Amygdala (tissue), 56 donors: ENCODE measurements at regions not wholly inside any gene's neighbourhood (a gene's known extent, or its start where the extent isn't known, plus 50 kb on each side); places are given as distances from the start of the nearest gene placed in this dataset.
"Not testable (repeated sequence)": the region's sequence is repeated elsewhere in the genome, so short reads cannot be mapped to it uniquely, and the experiment has no call there.

Experiments
- DNase-seq, 56 donors: peaks; one replicate each; lab custom pipeline; 2025; lab: John Stamatoyannopoulos, UW

DNA sequence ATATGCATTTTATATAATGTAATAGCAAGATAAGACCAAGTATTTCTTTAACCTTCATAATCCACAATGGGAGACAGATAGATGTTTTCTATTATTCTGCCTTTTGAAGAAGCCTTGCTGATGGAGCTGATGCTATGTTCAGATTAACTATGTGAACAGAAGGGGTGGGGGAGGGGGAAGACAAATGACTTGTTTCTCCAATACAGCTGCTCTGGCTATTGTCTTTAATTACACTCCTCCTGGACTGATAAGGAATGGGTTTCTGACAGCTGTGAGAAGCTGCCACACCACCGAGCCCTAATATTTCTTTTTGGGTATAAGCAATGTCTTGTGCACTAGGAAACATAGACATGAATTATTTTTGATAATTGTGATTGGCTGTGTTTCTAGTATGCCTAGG, 62.0 kb downstream of the CAVIN4 start:
- no peak for DNase-seq

- no peak for DNase-seq
Measured at GRCh38 chr9:100640447-100641050, 62.7 kb downstream of the CAVIN4 start.

- DNase-seq: no peak
Measured at GRCh38 chr9:100641166-100641565, 63.3 kb downstream of the CAVIN4 start.

DNA sequence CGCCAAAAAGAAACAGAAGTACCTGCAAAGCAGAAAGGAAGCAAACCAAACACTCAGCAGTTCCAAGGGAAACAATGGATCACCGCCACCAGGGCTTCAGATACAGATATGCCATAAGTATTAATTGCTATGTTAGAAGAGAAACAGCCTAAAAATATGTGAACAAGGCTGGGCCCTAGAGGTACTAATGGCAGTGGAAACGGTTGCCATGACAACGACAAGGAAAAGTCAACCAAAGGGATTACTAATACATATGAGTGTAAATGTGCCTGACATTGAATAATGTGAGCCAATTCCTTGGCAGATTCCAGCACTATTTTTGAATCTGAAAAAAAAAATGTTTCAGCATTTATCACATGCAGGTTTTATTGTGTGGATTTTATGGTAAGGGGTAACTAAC, 75.0 kb downstream of the CAVIN4 start:
- DNase-seq: peak in 3 of 56 donors; percentile 4 to 12 (median 5)

DNA sequence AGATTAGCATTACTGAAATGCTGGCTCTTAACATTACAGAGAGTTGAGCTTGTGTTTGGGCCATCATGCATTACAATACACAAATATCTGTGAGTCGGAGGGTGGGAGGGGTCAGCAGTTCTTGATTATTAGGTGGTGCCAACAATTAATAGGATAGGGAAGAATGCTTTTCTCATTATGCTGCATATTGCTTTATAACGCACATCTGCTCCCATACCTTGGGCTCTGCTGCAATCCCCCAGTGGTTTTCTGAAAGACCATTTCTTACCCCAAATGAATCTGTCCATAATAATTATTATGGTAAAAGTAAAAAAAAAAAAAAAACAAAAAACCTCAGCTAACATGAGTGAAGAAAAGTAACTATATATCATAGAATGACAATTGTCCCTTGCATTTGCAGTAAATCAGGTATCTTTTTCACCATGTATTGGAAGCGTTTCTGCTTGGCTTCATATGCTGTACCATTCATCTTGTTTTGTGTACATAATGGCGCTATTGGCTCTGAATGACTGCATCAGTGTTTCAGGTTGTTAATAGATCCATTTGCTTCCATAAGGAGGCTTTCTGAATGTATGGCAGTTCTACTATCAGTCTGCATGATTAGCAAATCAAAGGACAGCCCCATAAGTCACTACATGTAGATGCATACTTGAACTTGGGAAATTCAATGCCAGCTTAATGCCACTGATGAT, 75.9 kb downstream of the CAVIN4 start:
- no peak for DNase-seq

- DNase-seq: not testable (repeated sequence)
Measured at GRCh38 chr9:100656851-100657250, 79.0 kb downstream of the CAVIN4 start.

- DNase-seq: no peak
Measured at GRCh38 chr9:100661668-100662067, 83.8 kb downstream of the CAVIN4 start.

- no peak for DNase-seq
Measured at GRCh38 chr9:100662122-100662521, 84.2 kb downstream of the CAVIN4 start.

DNA sequence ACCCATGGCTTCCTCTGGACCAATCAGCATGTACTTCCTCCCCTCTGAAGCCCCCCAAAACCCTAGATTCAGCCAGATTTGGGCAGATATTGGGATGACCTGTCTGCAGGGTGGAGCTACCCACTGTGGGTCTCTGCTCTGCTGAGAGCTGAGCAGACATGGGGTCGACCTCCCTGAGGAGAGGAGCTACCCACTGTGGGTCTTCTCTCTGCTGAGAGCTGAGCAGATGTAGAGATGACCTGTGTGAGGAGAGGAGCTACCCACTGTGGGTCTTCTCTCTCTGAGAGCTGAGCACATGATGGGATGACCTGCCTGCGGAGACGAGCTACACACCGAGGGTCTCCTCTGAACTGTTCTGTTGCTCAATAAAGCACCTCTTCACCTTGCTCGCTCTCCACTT, 89.6 kb downstream of the CAVIN4 start:
- no peak for DNase-seq

GRCh38 chr9:100668024-100668423, 90.1 kb downstream of the CAVIN4 start:
- DNase-seq: no peak

DNA sequence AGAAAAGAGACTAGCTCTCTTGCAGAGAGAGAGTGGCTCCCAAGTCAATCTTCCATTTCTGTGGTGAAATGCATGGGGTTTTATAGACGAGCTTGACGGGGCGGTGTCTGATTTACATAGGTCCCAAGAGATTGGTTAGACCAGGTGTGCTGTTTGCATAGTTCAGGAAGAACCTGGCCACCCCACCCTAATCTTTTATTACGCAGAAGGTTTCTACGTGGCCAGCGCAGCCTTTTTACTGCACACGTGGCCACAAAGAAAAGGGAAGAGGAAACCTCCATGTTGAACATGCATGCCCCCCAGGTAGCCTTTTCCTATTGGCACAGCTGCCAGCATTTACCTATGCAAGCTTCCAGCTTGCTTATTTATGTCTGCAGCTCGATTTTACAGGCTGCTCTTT, 92.1 kb downstream of the CAVIN4 start:
- no peak for DNase-seq

GRCh38 chr9:100670719-100671118, 92.8 kb downstream of the CAVIN4 start:
- no peak for DNase-seq

DNA sequence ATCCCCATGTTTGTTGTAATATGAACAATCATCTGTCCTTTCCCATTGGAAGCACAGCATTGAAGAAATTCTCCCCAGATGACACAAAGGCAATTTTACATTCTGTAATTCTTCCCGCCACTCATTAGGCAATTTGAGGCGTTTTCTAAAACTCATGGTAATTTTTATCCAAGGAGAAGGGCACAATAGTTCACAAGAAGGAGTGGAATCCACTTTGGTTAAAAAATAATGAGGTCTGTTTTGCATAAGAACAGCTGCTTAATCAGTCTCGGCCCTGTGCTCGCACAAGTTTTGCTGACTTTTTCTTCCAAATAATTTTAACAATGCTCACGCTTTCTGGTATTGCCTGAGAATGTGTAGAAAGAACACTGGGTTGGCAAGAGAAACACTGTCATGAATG, 94.0 kb downstream of the CAVIN4 start:
- DNase-seq: no peak

DNA sequence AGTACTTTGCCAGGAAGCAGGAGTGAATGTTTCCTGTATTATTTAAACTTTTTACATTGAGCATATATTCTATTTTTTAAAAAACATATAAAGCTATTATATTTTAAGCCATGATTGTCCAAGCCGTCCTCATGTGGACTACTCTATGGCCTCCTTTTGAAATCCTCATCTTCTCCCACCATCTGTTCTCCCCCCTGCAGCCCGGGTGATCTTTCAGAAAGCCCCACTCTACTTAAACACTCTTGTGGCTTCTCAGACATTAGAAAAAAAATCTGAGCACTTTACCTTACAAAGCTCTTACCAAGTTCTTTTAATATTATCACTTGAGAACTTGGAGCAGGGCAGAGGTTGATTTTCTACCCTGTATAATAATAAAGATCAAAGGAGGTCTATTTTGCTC, 95.4 kb downstream of the CAVIN4 start:
- no peak for DNase-seq

DNA sequence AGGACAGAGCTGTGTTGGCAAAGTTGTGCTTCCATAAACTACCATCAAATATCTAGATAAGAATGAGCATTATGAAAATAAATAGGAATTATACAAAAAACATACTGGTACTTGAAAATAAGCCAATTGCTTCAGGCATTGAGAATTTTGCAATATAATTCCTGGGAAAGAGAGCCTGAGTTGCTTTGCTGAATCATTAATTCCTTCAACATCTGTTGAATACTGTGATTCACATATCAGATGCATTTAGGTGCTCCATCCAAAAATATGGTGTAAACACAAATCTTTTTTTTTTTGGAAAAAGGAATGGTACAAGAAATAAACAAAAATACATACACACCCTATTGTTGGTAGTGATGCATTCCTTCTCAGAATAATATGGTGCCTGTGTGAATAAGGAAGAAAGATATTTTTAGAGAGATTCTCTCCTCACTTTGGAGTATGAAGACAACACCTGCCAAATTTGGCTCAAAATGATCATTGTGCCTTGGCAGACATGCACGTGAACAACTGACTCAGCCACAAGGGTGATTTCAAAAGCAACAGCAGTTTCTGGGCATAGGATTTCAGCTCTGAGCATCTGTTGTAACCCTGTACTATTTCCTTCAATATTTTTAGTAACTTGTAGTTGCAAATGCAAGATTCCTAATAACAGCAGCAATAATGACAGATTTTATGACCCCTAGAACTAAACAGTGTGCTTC, 96.7 kb downstream of the CAVIN4 start:
- DNase-seq: peak in 1 of 56 donors; percentile 26

DNA sequence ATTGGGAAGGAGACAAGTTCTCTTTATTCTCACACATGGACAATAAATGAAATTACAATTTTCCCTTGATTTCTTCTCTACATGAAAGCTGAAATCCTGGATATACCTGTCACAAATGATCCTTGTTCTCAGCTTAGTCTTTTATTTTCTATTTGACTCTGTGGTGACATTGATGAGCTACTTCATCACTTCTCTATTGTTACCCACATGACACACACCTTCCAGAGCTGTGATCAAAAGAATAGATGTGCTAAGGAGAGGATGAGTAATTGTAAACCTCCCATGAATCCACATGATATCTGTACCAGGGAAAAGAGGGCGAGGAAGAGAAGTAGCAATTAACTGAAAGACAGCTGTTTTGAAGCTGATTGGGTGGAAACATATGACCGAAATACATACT, 102.0 kb downstream of the CAVIN4 start:
- no peak for DNase-seq

DNA sequence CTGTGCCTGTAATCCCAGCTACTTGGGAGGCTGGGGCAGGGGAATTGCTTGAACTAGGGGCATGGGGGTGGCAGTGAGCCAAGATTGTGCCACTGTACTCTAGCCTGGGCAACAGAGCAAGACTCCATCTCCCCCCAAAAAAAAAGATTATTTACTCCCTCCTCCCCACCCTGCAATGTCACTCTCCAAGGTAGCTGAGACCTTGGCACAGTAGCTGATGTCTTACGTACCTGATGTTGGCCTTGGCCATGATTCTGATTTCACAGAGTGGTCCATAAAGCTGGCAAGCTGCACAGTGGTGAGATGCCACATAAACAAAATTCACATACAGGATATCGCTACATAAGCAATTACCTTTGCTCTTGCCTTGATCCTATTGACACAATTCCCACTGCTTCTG, 108.5 kb downstream of the CAVIN4 start:
- no peak for DNase-seq

- no peak for DNase-seq
Measured at GRCh38 chr9:100689635-100690034, 111.8 kb downstream of the CAVIN4 start.

DNA sequence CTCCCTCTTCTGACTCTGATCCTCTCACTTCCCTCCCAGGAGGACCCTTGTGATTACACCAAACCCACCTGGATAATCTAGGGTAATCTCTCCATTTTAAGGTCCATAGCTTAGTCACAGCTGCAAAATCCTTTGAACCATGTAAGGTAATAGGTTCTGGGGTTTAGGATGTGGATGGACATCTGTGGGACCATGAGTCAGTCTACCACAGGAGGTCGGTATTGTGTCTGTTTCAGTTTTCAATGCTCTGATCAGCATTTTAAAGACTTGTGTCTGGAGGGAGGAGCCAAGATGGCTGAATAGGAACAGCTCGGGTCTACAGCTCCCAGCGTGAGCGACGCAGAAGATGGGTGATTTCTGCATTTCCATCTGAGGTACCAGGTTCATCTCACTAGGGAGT, 112.6 kb downstream of the CAVIN4 start:
- DNase-seq: no peak

- DNase-seq: no peak
Measured at GRCh38 chr9:100697339-100697738, 119.5 kb downstream of the CAVIN4 start.

DNA sequence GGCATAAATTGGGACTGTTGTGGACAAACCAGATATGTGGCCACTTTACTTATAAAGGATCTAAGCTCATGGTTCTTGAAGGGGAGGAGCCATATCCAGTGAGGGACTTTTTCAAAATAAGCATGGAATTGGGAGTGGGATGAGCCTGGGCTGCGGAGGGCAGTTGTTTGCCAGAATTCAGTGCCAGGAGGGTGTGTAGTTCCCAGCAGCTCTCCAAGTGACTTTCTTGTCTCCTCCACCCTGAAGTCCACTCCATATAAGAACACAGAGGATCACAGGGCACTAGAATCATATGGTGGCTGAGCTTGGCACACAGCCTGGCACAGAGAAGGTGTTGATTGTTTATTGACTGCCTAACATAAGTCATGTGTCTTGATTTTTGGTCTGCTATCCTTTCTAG, 121.1 kb downstream of the CAVIN4 start:
- no peak for DNase-seq

DNA sequence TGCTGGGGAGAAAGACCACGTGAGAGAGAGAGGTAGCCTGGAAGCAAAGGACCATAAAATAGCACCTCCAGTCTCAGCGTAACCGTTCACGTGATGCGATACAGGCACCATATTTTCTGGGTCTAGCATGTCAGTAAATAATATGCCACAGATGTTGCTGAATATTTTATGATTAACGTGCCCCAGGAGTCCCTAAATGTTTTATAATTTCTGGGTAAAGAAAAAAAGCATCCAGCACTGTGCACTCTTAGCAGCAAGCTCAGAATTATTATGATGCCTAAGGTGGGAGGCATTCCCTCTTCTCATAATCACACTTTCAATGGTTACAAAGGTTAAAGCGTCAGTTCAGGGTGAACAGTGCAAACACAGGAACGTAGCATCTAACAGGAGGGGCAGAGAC, 121.8 kb downstream of the CAVIN4 start:
- DNase-seq: no peak
